ENCODE measurements at regions not wholly inside any gene's neighbourhood (a gene's known extent, or its start where the extent isn't known, plus 50 kb on each side); places are given as distances from the start of the nearest gene placed in this dataset.
"Not testable (repeated sequence)": the region's sequence is repeated elsewhere in the genome, so short reads cannot be mapped to it uniquely, and the experiment has no call there.

DNA sequence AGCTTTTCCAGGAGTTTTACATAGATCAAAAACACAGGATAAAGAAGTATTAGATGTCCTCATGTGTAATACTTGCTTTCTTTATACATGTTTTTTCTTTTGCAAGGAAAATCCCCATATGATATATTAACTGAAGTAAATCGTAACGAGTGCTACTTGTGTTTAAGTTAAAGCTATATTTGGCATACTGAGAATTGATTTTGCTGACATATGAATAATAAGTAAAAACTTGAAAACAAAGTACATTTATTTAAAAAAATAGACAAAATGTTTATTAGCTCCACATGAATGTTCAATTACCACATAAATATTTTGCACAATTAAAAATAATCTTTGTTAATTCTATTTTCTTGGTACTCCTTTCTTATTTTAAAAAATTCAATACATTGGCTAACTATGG is 884.7 kb downstream of the FSTL5 start:
- DNase-seq (ENCODE audit: low spot score) (no peak), ATAC-seq (ENCODE audit: low read depth) (no peak)

GRCh38 chr4:161277150-161277787 is 886.5 kb downstream of the FSTL5 start:
- H3K27me3 ChIP-seq (ENCODE audit: insufficient read depth, poor library complexity, severe bottlenecking); ATAC-seq (ENCODE audit: low read depth); H3K4me3 ChIP-seq (ENCODE audit: severe bottlenecking); H3K27ac ChIP-seq (ENCODE audit: poor library complexity, severe bottlenecking); H3K4me1 ChIP-seq (ENCODE audit: insufficient read depth, poor library complexity, severe bottlenecking); H3K9me3 ChIP-seq (ENCODE audit: severe bottlenecking); DNase-seq (ENCODE audit: low spot score); H3K36me3 ChIP-seq (ENCODE audit: low read depth): not testable (repeated sequence)

More for the DNA sequence above, 884.7 kb downstream of the FSTL5 start:
- H3K27me3 ChIP-seq (ENCODE audit: insufficient read depth, poor library complexity, severe bottlenecking), result no peaks in the 10 kb centered on the region
- no peak for TF ChIP-seq CTCF (IDR thresholded peaks at IDR 0.05; ENCODE audit: poor library complexity, severe bottlenecking)
- H3K4me3 ChIP-seq (ENCODE audit: severe bottlenecking), result no peak overlapping the region
- no peaks in the 10 kb centered on the region for H3K36me3 ChIP-seq (ENCODE audit: low read depth)
- H3K4me1 ChIP-seq (ENCODE audit: insufficient read depth, poor library complexity, severe bottlenecking), result no peaks in the 10 kb centered on the region
- H3K27ac ChIP-seq (ENCODE audit: poor library complexity, severe bottlenecking), result no peak overlapping the region
- no peaks in the 10 kb centered on the region for H3K9me3 ChIP-seq (ENCODE audit: severe bottlenecking)

GRCh38 chr4:161273607-161274006 is 890.2 kb downstream of the FSTL5 start:
- Histone ChIP-seq H3K36me3 (ENCODE audit: low read depth) (no peaks in the 10 kb centered on the region), H3K27me3 (ENCODE audit: insufficient read depth, poor library complexity, severe bottlenecking) (no peaks in the 10 kb centered on the region), H3K27ac (ENCODE audit: poor library complexity, severe bottlenecking) (no peak overlapping the region), H3K4me1 (ENCODE audit: insufficient read depth, poor library complexity, severe bottlenecking) (no peaks in the 10 kb centered on the region), H3K4me3 (ENCODE audit: severe bottlenecking) (no peak overlapping the region), H3K9me3 (ENCODE audit: severe bottlenecking) (no peaks in the 10 kb centered on the region)
- DNase-seq (ENCODE audit: low spot score), result no peak
- TF ChIP-seq CTCF (IDR thresholded peaks at IDR 0.05; ENCODE audit: poor library complexity, severe bottlenecking), result no peak
- no peak for ATAC-seq (ENCODE audit: low read depth)

GRCh38 chr4:161260819-161261218 is 903.0 kb downstream of the FSTL5 start:
- Histone ChIP-seq H3K27me3 (ENCODE audit: insufficient read depth, poor library complexity, severe bottlenecking) (no peaks in the 10 kb centered on the region), H3K4me1 (ENCODE audit: insufficient read depth, poor library complexity, severe bottlenecking) (no peaks in the 10 kb centered on the region), H3K27ac (ENCODE audit: poor library complexity, severe bottlenecking) (no peak overlapping the region), H3K4me3 (ENCODE audit: severe bottlenecking) (no peak overlapping the region), H3K36me3 (ENCODE audit: low read depth) (no peaks in the 10 kb centered on the region), H3K9me3 (ENCODE audit: severe bottlenecking) (no peaks in the 10 kb centered on the region)
- ATAC-seq (ENCODE audit: low read depth) (no peak), DNase-seq (ENCODE audit: low spot score) (no peak)
- TF ChIP-seq CTCF (IDR thresholded peaks at IDR 0.05; ENCODE audit: poor library complexity, severe bottlenecking), result no peak

DNA sequence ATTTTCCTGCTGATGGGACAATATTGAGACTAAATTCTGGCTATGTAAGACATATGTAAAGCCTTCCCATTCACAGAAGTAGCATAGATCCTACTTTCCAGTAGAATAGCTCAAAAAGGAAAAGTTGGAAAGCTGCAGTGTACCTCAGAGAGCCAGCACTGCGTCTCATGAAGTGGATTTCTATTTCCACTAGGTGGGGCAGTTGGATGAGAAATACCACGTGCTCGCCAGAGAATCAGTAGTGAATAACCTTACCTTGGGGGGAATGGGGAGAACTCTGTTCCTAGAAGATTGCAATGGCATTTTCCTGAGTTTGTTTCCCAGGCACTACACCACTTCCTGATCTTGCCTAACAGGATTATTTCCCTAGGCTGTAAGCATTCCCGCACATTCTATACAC is 907.1 kb downstream of the FSTL5 start:
- Histone ChIP-seq H3K9me3 (ENCODE audit: severe bottlenecking) (no peaks in the 10 kb centered on the region), H3K4me1 (ENCODE audit: insufficient read depth, poor library complexity, severe bottlenecking) (no peaks in the 10 kb centered on the region), H3K4me3 (ENCODE audit: severe bottlenecking) (no peak overlapping the region), H3K27ac (ENCODE audit: poor library complexity, severe bottlenecking) (no peak overlapping the region), H3K27me3 (ENCODE audit: insufficient read depth, poor library complexity, severe bottlenecking) (no peaks in the 10 kb centered on the region), H3K36me3 (ENCODE audit: low read depth) (no peaks in the 10 kb centered on the region)
- DNase-seq (ENCODE audit: low spot score) (no peak), ATAC-seq (ENCODE audit: low read depth) (no peak)
- TF ChIP-seq CTCF (IDR thresholded peaks at IDR 0.05; ENCODE audit: poor library complexity, severe bottlenecking), result peak; percentile 24

Data from RWPE2 (cell line).